Stimulated activated CD8-positive, alpha-beta memory T cell treated with anti-CD3 and anti-CD28 coated beads, Interleukin-15, amount 100 ng/mL, for 48 hours (primary cell): ENCODE measurements at regions not wholly inside any gene's neighbourhood (a gene's known extent, or its start where the extent isn't known, plus 50 kb on each side); places are given as distances from the start of the nearest gene placed in this dataset.

ENCODE experiments used
- DNase-seq, 2 donors: peaks; one replicate each; pipeline ENCODE4 v3.0.0-alpha.2; 2020; ENCODE audit warnings: low read depth in 2 of 2

- no peak for DNase-seq
Observed at GRCh38 chr6:19035461-19036195, 648.5 kb downstream of the RNF144B start.

GRCh38 chr6:19036196-19036555 is 649.0 kb downstream of the RNF144B start:
- DNase-seq = no peak

GRCh38 chr6:19037607-19038006 is 650.5 kb downstream of the RNF144B start:
- no peak for DNase-seq

GRCh38 chr6:19039287-19039686 is 652.1 kb downstream of the RNF144B start:
- no peak for DNase-seq

GRCh38 chr6:19041906-19042305 is 654.8 kb downstream of the RNF144B start:
- DNase-seq = no peak

GRCh38 chr6:19042420-19042819 is 655.3 kb downstream of the RNF144B start:
- no peak for DNase-seq

GRCh38 chr6:19050765-19051164 is 663.6 kb downstream of the RNF144B start:
- no peak for DNase-seq

- no peak for DNase-seq
Observed at GRCh38 chr6:19052219-19052618, 665.1 kb downstream of the RNF144B start.

GRCh38 chr6:19059102-19059501 is 672.0 kb downstream of the RNF144B start:
- no peak for DNase-seq

- DNase-seq = no peak
Observed at GRCh38 chr6:19067165-19067564, 680.0 kb downstream of the RNF144B start.

- no peak for DNase-seq
Observed at GRCh38 chr6:19070520-19070919, 683.4 kb downstream of the RNF144B start.

- DNase-seq = no peak
Observed at GRCh38 chr6:19083801-19084200, 696.7 kb downstream of the RNF144B start.

GRCh38 chr6:19086480-19086879 is 699.3 kb downstream of the RNF144B start:
- DNase-seq = no peak

- no peak for DNase-seq
Observed at GRCh38 chr6:19087296-19087695, 700.1 kb downstream of the RNF144B start.

- DNase-seq = no peak
Observed at GRCh38 chr6:19087897-19088296, 700.7 kb downstream of the RNF144B start.

GRCh38 chr6:19100752-19101151 is 713.6 kb downstream of the RNF144B start:
- DNase-seq = no peak

- no peak for DNase-seq
Observed at GRCh38 chr6:19102936-19103335, 715.8 kb downstream of the RNF144B start.

GRCh38 chr6:19107468-19107867 is 720.3 kb downstream of the RNF144B start:
- no peak for DNase-seq

GRCh38 chr6:19121521-19121920 is 715.6 kb upstream of the ID4 start:
- DNase-seq = no peak

GRCh38 chr6:19127081-19127480 is 710.1 kb upstream of the ID4 start:
- no peak for DNase-seq

GRCh38 chr6:19128701-19129100 is 708.5 kb upstream of the ID4 start:
- no peak for DNase-seq

- no peak for DNase-seq
Observed at GRCh38 chr6:19135706-19136105, 701.5 kb upstream of the ID4 start.

- DNase-seq = no peak
Observed at GRCh38 chr6:19137505-19137904, 699.7 kb upstream of the ID4 start.

- no peak for DNase-seq
Observed at GRCh38 chr6:19142275-19142674, 694.9 kb upstream of the ID4 start.
